ENCODE measurements at regions not wholly inside any gene's neighbourhood (a gene's known extent, or its start where the extent isn't known, plus 50 kb on each side); places are given as distances from the start of the nearest gene placed in this dataset.

DNA sequence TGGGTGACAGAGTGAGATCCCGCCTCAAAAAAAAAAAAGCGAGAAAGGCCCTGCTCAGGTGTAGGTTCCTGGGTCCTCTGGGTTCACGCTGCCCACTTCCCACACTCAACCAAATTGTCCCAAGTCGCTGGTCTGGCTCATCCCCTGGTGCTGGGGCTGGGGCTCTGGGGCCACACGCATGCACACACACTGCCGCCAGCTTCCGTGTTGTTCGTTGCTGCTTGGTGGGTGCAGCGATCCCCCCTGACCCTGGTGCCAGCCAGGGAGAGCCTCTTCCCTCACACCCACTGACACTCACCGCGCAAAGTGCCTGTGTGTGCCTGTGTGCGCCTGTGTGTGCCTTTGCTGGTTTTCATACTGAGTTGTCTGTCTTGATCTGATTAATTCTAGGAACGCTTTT lies 124.1 kb upstream of the NKX1-1 start:
- TF ChIP-seq EP300 (IDR thresholded peaks at IDR 0.05), result no peak
- TF ChIP-seq, protein P1, sequence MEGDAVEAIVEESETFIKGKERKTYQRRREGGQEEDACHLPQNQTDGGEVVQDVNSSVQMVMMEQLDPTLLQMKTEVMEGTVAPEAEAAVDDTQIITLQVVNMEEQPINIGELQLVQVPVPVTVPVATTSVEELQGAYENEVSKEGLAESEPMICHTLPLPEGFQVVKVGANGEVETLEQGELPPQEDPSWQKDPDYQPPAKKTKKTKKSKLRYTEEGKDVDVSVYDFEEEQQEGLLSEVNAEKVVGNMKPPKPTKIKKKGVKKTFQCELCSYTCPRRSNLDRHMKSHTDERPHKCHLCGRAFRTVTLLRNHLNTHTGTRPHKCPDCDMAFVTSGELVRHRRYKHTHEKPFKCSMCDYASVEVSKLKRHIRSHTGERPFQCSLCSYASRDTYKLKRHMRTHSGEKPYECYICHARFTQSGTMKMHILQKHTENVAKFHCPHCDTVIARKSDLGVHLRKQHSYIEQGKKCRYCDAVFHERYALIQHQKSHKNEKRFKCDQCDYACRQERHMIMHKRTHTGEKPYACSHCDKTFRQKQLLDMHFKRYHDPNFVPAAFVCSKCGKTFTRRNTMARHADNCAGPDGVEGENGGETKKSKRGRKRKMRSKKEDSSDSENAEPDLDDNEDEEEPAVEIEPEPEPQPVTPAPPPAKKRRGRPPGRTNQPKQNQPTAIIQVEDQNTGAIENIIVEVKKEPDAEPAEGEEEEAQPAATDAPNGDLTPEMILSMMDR (IDR thresholded peaks at IDR 0.05), result no peak

All from stomach (tissue), 4 donors.